Ovary (tissue), 3 donors: ENCODE measurements at regions not wholly inside any gene's neighbourhood (a gene's known extent, or its start where the extent isn't known, plus 50 kb on each side); places are given as distances from the start of the nearest gene placed in this dataset.
"Not testable (repeated sequence)": the region's sequence is repeated elsewhere in the genome, so short reads cannot be mapped to it uniquely, and the experiment has no call there.

Source experiments
- EP300 ChIP-seq: sonication (generic); formaldehyde crosslinking; IDR thresholded peaks from one replicate; pipeline ENCODE4 v1.6.1; 2017; ENCODE audit warnings: antibody characterized with exemption
- POLR2A ChIP-seq: fragments of 450-650 bp; IDR thresholded peaks from one replicate; pipeline ENCODE4 v1.6.1; 2017; ENCODE audit warnings: antibody characterized with exemption, mild to moderate bottlenecking, moderate library complexity
- TF ChIP-seq, protein P1 (sequence below), 3 donors: fragments of 450-650 bp in 2 of 3; fragments of 200-600 bp in 1 of 3; IDR thresholded peaks; one replicate each; pipeline versions ENCODE4 v1.5.1 to v1.8.0; 2016 to 2022; ENCODE audit warnings: antibody characterized with exemption in 3 of 3, mild to moderate bottlenecking in 1 of 3
- donor health status: DM: no; HTN: no; CAD: no.

DNA sequence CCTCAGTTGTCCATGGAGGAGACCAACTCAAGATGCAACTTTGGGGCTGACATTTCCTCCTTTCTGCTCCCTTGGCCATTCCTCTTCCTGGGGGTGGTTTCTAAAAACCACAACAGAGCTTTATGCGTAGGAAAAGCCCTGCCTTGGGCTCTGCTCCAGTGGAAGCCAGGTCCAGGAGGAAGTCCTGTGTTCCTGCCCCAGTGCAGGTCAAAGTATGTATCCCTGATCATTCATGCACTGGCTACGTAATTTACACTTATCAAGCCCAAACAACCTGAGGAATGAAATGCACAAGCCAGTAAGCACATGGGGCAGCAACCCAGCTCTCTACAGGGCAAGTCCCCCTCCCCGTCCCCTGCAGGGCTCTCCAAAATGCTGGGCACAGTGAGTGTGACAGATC is 4498.1 kb upstream of the TPTE start:
- TF ChIP-seq, protein P1, sequence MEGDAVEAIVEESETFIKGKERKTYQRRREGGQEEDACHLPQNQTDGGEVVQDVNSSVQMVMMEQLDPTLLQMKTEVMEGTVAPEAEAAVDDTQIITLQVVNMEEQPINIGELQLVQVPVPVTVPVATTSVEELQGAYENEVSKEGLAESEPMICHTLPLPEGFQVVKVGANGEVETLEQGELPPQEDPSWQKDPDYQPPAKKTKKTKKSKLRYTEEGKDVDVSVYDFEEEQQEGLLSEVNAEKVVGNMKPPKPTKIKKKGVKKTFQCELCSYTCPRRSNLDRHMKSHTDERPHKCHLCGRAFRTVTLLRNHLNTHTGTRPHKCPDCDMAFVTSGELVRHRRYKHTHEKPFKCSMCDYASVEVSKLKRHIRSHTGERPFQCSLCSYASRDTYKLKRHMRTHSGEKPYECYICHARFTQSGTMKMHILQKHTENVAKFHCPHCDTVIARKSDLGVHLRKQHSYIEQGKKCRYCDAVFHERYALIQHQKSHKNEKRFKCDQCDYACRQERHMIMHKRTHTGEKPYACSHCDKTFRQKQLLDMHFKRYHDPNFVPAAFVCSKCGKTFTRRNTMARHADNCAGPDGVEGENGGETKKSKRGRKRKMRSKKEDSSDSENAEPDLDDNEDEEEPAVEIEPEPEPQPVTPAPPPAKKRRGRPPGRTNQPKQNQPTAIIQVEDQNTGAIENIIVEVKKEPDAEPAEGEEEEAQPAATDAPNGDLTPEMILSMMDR (IDR thresholded peaks at IDR 0.05) = not testable (repeated sequence)
- TF ChIP-seq POLR2A, EP300: not testable (repeated sequence)
